Large intestine (tissue), 3 donors: ENCODE measurements at regions not wholly inside any gene's neighbourhood (a gene's known extent, or its start where the extent isn't known, plus 50 kb on each side); places are given as distances from the start of the nearest gene placed in this dataset.

ENCODE experiments used
- DNase-seq, 2 donors: peaks; one replicate each; pipeline versions ENCODE4 v3.0.0 to v3.0.0-alpha.2; 2013
- H3K27ac ChIP-seq: one replicate; pipeline ENCODE4 v1.5.1; 2013; ENCODE audit warnings: low read length
- H3K27me3 ChIP-seq: 2 replicates; pipeline ENCODE4 v1.6.1; 2013; ENCODE audit warnings: low read length; ENCODE audit not compliant: control insufficient read depth, insufficient read depth
- H3K36me3 ChIP-seq: 2 replicates; pipeline ENCODE4 v1.6.1; 2013; ENCODE audit warnings: low read length; ENCODE audit not compliant: control insufficient read depth, insufficient read depth
- H3K4me1 ChIP-seq: one replicate; pipeline ENCODE4 v1.6.1; 2013; ENCODE audit warnings: low read length; ENCODE audit not compliant: control insufficient read depth, insufficient read depth
- H3K4me3 ChIP-seq: one replicate; pipeline ENCODE4 v1.5.1; 2013; ENCODE audit warnings: low read length
- H3K9me3 ChIP-seq: one replicate; pipeline ENCODE4 v1.6.1; 2013; ENCODE audit warnings: mild to moderate bottlenecking, low read depth, low read length, moderate library complexity; ENCODE audit not compliant: control insufficient read depth
- WGBS: methylation state at CpG from one replicate; pipeline ENCODE4 v1.1.5; 2013; ENCODE audit warnings: low lambda C conversion rate; ENCODE audit not compliant: insufficient coverage; 5-methylcytosine and 5-hydroxymethylcytosine counted together

GRCh38 chr2:120929829-120930228, 194.2 kb downstream of the GLI2 start:
- no CpG with 5 or more reads among the region's 2 CpGs for WGBS
- DNase-seq: no peak
- H3K27ac ChIP-seq: no peak overlapping the region
- no peak overlapping the region for H3K4me3 ChIP-seq
- peaks cover 3% of the 10 kb centered on the region for H3K4me1 ChIP-seq
- H3K9me3 ChIP-seq: peaks cover 2% of the 10 kb centered on the region
- H3K36me3 ChIP-seq: peaks cover 3% of the 10 kb centered on the region
- peaks cover 51% of the 10 kb centered on the region for H3K27me3 ChIP-seq

GRCh38 chr2:120930236-120930635, 194.6 kb downstream of the GLI2 start:
- no peak for DNase-seq
- Histone ChIP-seq H3K9me3 (peaks cover 2% of the 10 kb centered on the region), H3K4me3 (no peak overlapping the region), H3K27me3 (peaks cover 55% of the 10 kb centered on the region), H3K4me1 (peaks cover 7% of the 10 kb centered on the region), H3K36me3 (peaks cover 3% of the 10 kb centered on the region), H3K27ac (no peak overlapping the region)
- WGBS: no CpG with 5 or more reads among the region's 10 CpGs

- no CpG with 5 or more reads among the region's 3 CpGs for WGBS
- DNase-seq: no peak
- Histone ChIP-seq H3K4me3 (no peak overlapping the region), H3K9me3 (peaks cover 2% of the 10 kb centered on the region), H3K4me1 (peaks cover 13% of the 10 kb centered on the region), H3K27me3 (peaks cover 59% of the 10 kb centered on the region), H3K27ac (no peak overlapping the region), H3K36me3 (peaks cover 3% of the 10 kb centered on the region)
Measured at GRCh38 chr2:120930864-120931263, 195.2 kb downstream of the GLI2 start.

- H3K4me1 ChIP-seq: peaks cover 16% of the 10 kb centered on the region
- H3K36me3 ChIP-seq: peaks cover 3% of the 10 kb centered on the region
- no peak overlapping the region for H3K4me3 ChIP-seq
- peaks cover 75% of the 10 kb centered on the region for H3K27me3 ChIP-seq
- 60% methylated on average over 1 of the region's 7 CpGs for WGBS
- no peak overlapping the region for H3K27ac ChIP-seq
- peaks cover 2% of the 10 kb centered on the region for H3K9me3 ChIP-seq
- no peak for DNase-seq
Measured at GRCh38 chr2:120932472-120932871, 196.8 kb downstream of the GLI2 start.

- Histone ChIP-seq H3K27ac (no peak overlapping the region), H3K9me3 (peaks cover 2% of the 10 kb centered on the region), H3K27me3 (peaks cover 75% of the 10 kb centered on the region), H3K36me3 (peaks cover 3% of the 10 kb centered on the region), H3K4me3 (no peak overlapping the region), H3K4me1 (peaks cover 16% of the 10 kb centered on the region)
- WGBS: no CpG with 5 or more reads among the region's 7 CpGs
- no peak for DNase-seq
Measured at GRCh38 chr2:120932881-120933280, 197.2 kb downstream of the GLI2 start.

DNA sequence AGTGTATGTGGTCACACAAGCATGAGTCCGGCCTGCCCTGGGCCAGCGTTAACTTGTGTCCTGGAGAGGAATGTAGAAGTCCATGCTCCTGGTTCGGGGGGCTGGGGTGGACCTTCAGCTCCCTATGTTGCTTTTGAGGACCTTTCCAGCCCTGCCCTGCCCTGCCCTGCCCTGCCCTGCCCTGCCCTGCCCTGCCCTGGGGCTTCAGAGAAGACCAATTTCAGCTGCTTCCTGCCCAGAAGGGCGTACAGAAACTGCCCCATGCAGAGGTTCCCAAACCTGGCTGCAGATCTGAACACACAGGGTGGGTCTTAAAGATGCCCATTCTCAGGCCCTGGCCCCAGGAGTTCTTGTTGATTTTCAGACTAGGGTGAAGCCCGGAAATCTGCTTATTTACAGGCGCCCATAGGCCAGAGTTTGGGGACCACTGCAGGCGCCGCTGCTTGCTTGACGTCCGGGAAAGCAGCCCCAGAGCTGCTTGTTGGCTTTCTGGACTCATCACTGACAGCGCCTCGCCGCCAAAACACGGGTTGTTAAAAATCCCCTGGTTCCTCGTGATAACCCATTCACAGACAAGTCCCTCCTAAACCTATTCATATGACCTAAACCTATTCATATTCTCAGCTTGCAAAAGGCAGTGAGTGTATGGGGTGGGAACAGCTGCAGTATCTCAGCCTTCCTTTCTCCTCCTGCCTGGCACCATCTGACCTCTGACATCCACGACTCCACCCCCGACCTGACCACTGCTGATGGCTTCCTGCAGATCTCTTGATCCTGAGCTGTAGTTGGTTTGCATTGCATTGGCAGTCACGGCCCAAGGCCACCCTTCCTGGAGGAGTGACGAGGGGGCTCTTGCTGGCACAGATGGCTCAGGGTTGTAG, 198.3 kb downstream of the GLI2 start:
- Histone ChIP-seq H3K4me1 (peaks cover 16% of the 10 kb centered on the region), H3K27me3 (peaks cover 71% of the 10 kb centered on the region), H3K4me3 (no peak overlapping the region), H3K9me3 (peaks cover 2% of the 10 kb centered on the region), H3K27ac (no peak overlapping the region), H3K36me3 (peaks cover 3% of the 10 kb centered on the region)
- no peak for DNase-seq
- WGBS: no CpG with 5 or more reads among the region's 19 CpGs

DNA sequence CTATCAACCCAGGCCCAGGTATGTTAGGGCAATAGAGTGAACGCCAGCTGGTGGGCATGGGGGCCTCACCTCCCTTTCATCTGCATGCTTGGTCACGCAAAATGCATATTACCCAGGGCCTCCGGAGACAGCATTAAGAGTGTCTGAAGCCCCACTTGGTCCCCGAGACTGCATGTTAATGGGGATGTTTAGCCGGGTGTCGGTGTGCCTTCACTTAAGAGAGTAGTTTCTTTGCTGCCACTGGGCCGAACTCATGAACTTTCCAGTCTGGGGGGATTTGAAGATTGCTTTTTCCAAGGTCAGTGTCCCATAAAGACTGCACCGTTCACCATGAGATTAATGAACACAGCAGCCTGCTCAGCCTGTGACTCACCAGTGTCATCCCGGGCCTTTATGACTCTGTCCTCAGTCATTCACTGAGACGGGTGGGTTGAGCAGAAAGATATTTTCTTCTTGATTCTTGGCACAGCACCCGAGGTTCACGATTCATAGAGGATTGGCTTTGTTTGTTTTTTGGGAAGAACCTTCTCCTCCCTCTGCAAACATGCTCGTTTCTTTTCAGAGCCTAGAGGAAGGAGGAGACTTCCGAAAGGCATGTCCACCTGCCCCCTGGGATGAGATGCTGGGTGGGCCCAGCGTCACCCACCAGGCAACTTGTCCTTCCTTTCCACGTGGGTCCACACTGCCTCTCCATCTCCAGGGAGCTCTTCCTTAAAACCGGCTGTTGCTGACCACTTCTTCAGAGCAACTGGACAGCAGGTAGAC, 199.1 kb downstream of the GLI2 start:
- Histone ChIP-seq H3K4me3 (no peak overlapping the region), H3K27me3 (peaks cover 76% of the 10 kb centered on the region), H3K36me3 (peaks cover 3% of the 10 kb centered on the region), H3K9me3 (peaks cover 2% of the 10 kb centered on the region), H3K27ac (no peak overlapping the region), H3K4me1 (peaks cover 16% of the 10 kb centered on the region)
- no CpG with 5 or more reads among the region's 17 CpGs for WGBS
- peak in 1 of 2 donors; percentile 57 for DNase-seq

DNA sequence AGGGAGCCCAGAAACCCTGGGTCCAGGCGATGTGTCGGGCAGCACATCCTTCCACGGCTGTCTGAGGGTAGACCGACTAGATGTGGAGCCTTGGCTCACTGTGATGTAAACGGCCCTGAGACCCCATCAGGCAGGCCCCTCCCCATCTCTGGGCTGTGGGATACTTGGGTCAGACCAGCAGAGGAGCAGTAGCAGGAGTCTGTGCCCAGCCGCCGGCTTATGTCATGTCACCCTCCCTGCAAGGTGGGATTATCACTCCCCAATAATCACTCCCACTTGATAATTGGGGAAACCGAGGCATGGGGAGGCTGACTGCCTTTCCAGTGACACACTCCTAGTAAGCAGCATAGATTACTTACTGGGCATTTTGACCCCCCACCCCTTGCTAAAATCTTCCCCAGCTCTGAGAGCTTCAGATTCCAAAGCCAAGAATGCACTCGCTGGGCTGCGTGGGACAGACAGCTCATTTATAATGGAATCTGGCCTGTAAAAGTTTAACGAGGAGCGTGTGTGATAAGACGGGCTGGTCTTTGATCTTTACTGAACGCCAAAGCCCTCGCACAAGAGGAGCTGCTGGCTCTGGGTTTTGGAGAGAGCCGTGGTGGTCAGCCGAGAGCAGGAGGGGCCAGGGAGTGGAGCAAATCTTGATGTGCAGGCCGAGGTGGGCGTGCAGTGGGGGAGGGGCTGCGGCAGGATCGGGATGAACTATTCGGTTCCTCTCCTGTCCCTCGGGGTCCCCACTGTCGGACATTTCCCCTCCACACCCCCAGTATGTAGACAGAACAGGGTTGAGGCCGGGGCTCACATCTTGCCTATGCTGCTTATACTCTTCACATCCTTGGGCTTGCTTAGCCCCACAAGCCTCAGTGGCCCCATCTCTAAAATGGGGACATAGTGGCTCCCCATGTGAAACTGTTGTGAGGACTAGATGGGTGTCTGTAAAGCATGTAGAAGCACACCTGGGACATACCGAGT, 200.0 kb downstream of the GLI2 start:
- Histone ChIP-seq H3K27me3 (peaks cover 78% of the 10 kb centered on the region), H3K9me3 (peaks cover 2% of the 10 kb centered on the region), H3K27ac (no peak overlapping the region), H3K36me3 (no peaks in the 10 kb centered on the region), H3K4me3 (no peak overlapping the region), H3K4me1 (peaks cover 16% of the 10 kb centered on the region)
- 60% methylated on average over 1 of the region's 26 CpGs for WGBS
- peak; percentile 51 to 68 for DNase-seq

- Histone ChIP-seq H3K27ac (no peak overlapping the region), H3K36me3 (no peaks in the 10 kb centered on the region), H3K4me1 (peaks cover 16% of the 10 kb centered on the region), H3K27me3 (peaks cover 78% of the 10 kb centered on the region), H3K4me3 (no peak overlapping the region), H3K9me3 (no peaks in the 10 kb centered on the region)
- no peak for DNase-seq
- WGBS: no CpG with 5 or more reads among the region's 10 CpGs
Measured at GRCh38 chr2:120936476-120937334, 201.0 kb downstream of the GLI2 start.
